ENCODE measurements at regions not wholly inside any gene's neighbourhood (a gene's known extent, or its start where the extent isn't known, plus 50 kb on each side); places are given as distances from the start of the nearest gene placed in this dataset.
A peak's percentile ranks its signal among the peaks of the same experiment; 100 is the strongest.

GRCh38 chr2:219733106-219733505 is 105.7 kb downstream of the SLC4A3 start:
- TF ChIP-seq CTCF (IDR thresholded peaks at IDR 0.05) (no peak), POLR2A (IDR thresholded peaks at IDR 0.05) (no peak)
- ATAC-seq (no peak), DNase-seq (no peak)
- Histone ChIP-seq H3K4me3 (no peak overlapping the region), H3K36me3 (replicated peaks in 1 of 2; ENCODE audit: insufficient read depth in 1 of 2, low read depth in 2 of 2) (no peaks in the 10 kb centered on the region), H3K4me1 (no peaks in the 10 kb centered on the region), H3K9me3 (no peaks in the 10 kb centered on the region), H3K27me3 (no peaks in the 10 kb centered on the region), H3K27ac (no peak overlapping the region)
- 68 to 71% methylated on average over 2 of the region's 2 CpGs for WGBS, 2 donors
- intact Hi-C loops (cut with DNase I), result loop anchor here (10.0 kb wide), 1 partner anchor 1842 kb away; the partner anchor contains the start of gene EPHA4

DNA sequence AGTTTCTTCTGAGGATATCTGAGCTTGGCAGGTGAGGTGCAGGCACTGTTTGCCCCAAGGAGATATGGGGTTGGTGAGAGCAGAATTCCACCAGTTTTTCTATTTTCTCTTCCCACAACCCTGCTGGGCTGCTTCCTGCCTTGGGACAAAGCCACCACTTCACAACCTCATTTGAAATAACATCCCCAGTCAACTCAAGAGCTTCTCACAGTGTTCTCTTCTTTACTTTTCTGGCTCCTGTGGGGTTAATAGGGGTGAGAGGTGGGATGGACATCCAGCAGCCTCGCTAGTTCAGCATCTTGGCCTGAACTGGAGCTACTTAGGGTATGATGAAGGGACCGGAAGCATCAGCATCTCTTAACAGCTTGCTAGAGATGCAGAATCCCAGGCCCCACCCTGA is 106.3 kb downstream of the SLC4A3 start:
- H3K4me1 ChIP-seq, result no peaks in the 10 kb centered on the region
- no peaks in the 10 kb centered on the region for H3K27me3 ChIP-seq
- H3K36me3 ChIP-seq (replicated peaks in 1 of 2; ENCODE audit: insufficient read depth in 1 of 2, low read depth in 2 of 2), result no peaks in the 10 kb centered on the region
- intact Hi-C loops (cut with DNase I), result loop anchor here (10.0 kb wide), 1 partner anchor 1841 kb away; the partner anchor contains the start of gene EPHA4
- no peaks in the 10 kb centered on the region for H3K9me3 ChIP-seq
- H3K4me3 ChIP-seq, result no peak overlapping the region
- no peak overlapping the region for H3K27ac ChIP-seq
- DNase-seq (no peak), ATAC-seq (no peak)
- TF ChIP-seq POLR2A (IDR thresholded peaks at IDR 0.05), result no peak
- TF ChIP-seq CTCF (IDR thresholded peaks at IDR 0.05), result no peak
- WGBS, 2 donors, result 54 to 58% methylated on average over 2 of the region's 2 CpGs

DNA sequence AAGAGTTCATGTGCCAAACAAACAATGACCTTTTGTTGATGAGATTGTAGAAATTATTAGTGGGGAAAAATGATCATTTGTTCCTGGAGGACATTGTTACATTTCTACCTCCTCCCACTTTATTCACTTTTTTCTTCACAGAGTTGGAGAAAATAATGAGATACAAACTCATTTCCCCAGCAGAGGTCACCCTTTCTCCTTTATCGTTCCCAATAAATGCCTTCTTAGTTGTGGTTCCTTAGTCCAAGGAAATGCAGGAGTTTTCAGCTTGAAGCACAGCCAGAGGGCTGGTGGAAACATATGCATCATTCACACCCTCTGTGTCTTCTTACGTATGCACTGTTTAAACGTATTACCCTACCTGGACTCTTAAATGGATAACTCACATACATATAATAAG is 108.8 kb downstream of the SLC4A3 start:
- Histone ChIP-seq H3K4me1 (no peaks in the 10 kb centered on the region), H3K27me3 (no peaks in the 10 kb centered on the region), H3K27ac (no peak overlapping the region), H3K9me3 (no peaks in the 10 kb centered on the region), H3K4me3 (no peak overlapping the region), H3K36me3 (replicated peaks in 1 of 2; ENCODE audit: insufficient read depth in 1 of 2, low read depth in 2 of 2) (no peaks in the 10 kb centered on the region)
- DNase-seq, result peak in 2 of 4 donors; percentile 9 to 44
- TF ChIP-seq CTCF (IDR thresholded peaks at IDR 0.05), result peak in 6 of 7 experiments; percentile 44 to 68 (median 63)
- TF ChIP-seq POLR2A (IDR thresholded peaks at IDR 0.05), result no peak
- intact Hi-C loops (cut with DNase I), result loop anchor here (10.0 kb wide), 1 partner anchor 1839 kb away; the partner anchor contains the start of gene EPHA4
- peak; percentile 45 for ATAC-seq
- 2 to 9% methylated on average over 3 of the region's 3 CpGs for WGBS, 2 donors

DNA sequence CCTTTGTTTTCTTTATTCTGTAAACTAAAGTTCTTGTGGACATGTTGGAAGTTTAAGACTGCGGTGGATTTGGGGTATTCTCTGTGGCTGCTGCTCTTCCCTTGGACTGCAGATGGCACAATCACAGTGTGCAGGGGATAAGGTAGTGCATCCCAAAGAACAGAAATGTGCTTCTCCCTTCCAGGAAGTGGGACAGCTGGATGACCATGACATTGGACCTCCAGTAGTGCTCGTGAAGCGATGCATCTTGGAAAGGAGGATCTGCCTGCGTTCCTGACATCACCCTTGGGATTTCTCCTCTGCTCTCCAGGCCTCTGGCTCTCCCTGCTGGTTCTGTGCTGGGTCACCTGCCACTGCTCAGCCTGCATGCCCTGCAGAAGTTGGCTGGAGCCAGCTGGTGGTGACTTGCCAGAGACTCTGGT is 109.9 kb downstream of the SLC4A3 start:
- no peak for ATAC-seq
- Histone ChIP-seq H3K36me3 (replicated peaks in 1 of 2; ENCODE audit: insufficient read depth in 1 of 2, low read depth in 2 of 2) (no peaks in the 10 kb centered on the region), H3K4me3 (no peak overlapping the region), H3K9me3 (no peaks in the 10 kb centered on the region), H3K27me3 (no peaks in the 10 kb centered on the region), H3K27ac (no peak overlapping the region), H3K4me1 (no peaks in the 10 kb centered on the region)
- no peak for TF ChIP-seq POLR2A (IDR thresholded peaks at IDR 0.05)
- no peak for TF ChIP-seq CTCF (IDR thresholded peaks at IDR 0.05)
- 60 to 65% methylated on average over 4 of the region's 4 CpGs for WGBS, 2 donors
- no peak for DNase-seq
- intact Hi-C loops (cut with DNase I), result loop anchor here (10.0 kb wide), 1 partner anchor 1838 kb away; the partner anchor contains the start of gene EPHA4

GRCh38 chr2:219739066-219739465 is 111.6 kb downstream of the SLC4A3 start:
- no peak for ATAC-seq
- intact Hi-C loops (cut with DNase I), result loop anchor here (10.0 kb wide), 1 partner anchor 1836 kb away; the partner anchor contains the start of gene EPHA4

More at GRCh38 chr2:219739066-219739465, 111.6 kb downstream of the SLC4A3 start:
- H3K4me1 ChIP-seq, result no peaks in the 10 kb centered on the region
- DNase-seq, result no peak
- H3K27ac ChIP-seq, result no peak overlapping the region
- 71 to 79% methylated on average over 4 of the region's 4 CpGs for WGBS, 2 donors
- TF ChIP-seq POLR2A (IDR thresholded peaks at IDR 0.05) (no peak), CTCF (IDR thresholded peaks at IDR 0.05) (no peak)
- H3K4me3 ChIP-seq, result no peak overlapping the region
- no peaks in the 10 kb centered on the region for H3K27me3 ChIP-seq
- H3K9me3 ChIP-seq, result no peaks in the 10 kb centered on the region
- no peaks in the 10 kb centered on the region for H3K36me3 ChIP-seq (replicated peaks in 1 of 2; ENCODE audit: insufficient read depth in 1 of 2, low read depth in 2 of 2)

All from body of pancreas (tissue), 4 donors.